HCT116 (cell line): ENCODE measurements at regions not wholly inside any gene's neighbourhood (a gene's known extent, or its start where the extent isn't known, plus 50 kb on each side); places are given as distances from the start of the nearest gene placed in this dataset.

Source experiments
- ATAC-seq: fragments of 200-7000 bp; cut with Tn5 transposase; 2 replicates; pipeline ENCODE4 v1.9.1; 2020; ENCODE audit warnings: mild to moderate bottlenecking, moderate library complexity
- BruUV-seq: library from RNA; stranded (reverse); fragments of 400-500 nt; replicated peaks from 2 replicates; lab custom pipeline; 2021; lab: Mats Ljungman, UMichigan
- CTCF ChIA-PET: fragments of 300-600 bp; sonication (Branson Sonifier 250); formaldehyde crosslinking; loops from one replicate; lab custom pipeline; 2021; ENCODE audit warnings: antibody characterized with exemption; lab: Charles Lee
- POLR2A ChIA-PET: fragments of 300-600, 350-600 bp; sonication (Branson Sonifier 250); formaldehyde crosslinking; loops from one replicate; lab custom pipeline; 2021; ENCODE audit warnings: antibody characterized with exemption; lab: Charles Lee
- RAD21 ChIA-PET, 2 experiments: fragments of 300-600 bp; sonication (Branson Sonifier 250); formaldehyde crosslinking; loops; one replicate each; lab custom pipeline; 2023; ENCODE audit warnings: low total read pairs in 2 of 2; ENCODE audit not compliant: uncharacterized antibody in 2 of 2, unreplicated experiment in 2 of 2, low non-redundant PET in 1 of 2; lab: Charles Lee
- DNase-seq: peaks from one replicate; pipeline ENCODE4 v3.0.0-alpha.2; 2010; ENCODE audit warnings: low read depth, low spot score
- H2AFZ ChIP-seq: fragments of 200-600 bp; shearing (Covaris generic), sonication (generic); 2 replicates; pipeline ENCODE4 v1.6.1; 2017; ENCODE audit warnings: low read depth, mixed run types, mixed read lengths, antibody characterized with exemption, low read length; ENCODE audit not compliant: poor library complexity, severe bottlenecking
- H3K27ac ChIP-seq: 2 replicates; pipeline ENCODE4 v1.5.1; 2012; ENCODE audit warnings: low read depth, low read length
- H3K27me3 ChIP-seq: fragments of 200-600 bp; sonication (generic); 2 replicates; pipeline ENCODE4 v1.6.1; 2016; ENCODE audit warnings: mixed run types, low read length, mixed read lengths; ENCODE audit not compliant: insufficient read depth
- H3K36me3 ChIP-seq, 2 experiments: fragments of 200-500 bp in 1 of 2; fragments of 200-600 bp in 1 of 2; sonication (Bioruptor generic) in 1 of 2; sonication (generic) in 1 of 2; 2 replicates each; pipeline versions ENCODE4 v1.5.1 to v1.6.1; 2014 to 2016; ENCODE audit warnings: low read length in 2 of 2, inconsistent platforms in 1 of 2, mixed read lengths in 1 of 2, mixed run types in 1 of 2; ENCODE audit not compliant: insufficient read depth in 2 of 2, control insufficient read depth in 1 of 2
- H3K4me1 ChIP-seq, 2 experiments: fragments of 200-600 bp in 1 of 2; sonication (generic) in 1 of 2; 2 replicates each; pipeline versions ENCODE4 v1.5.1 to v1.6.1; 2012 to 2017; ENCODE audit warnings: low read length in 2 of 2, inconsistent platforms in 1 of 2, mild to moderate bottlenecking in 1 of 2, mixed read lengths in 1 of 2, mixed run types in 1 of 2, moderate library complexity in 1 of 2; ENCODE audit not compliant: insufficient read depth in 2 of 2, control insufficient read depth in 1 of 2
- H3K4me2 ChIP-seq: fragments of 200-600 bp; sonication (generic); 2 replicates; pipeline ENCODE4 v1.6.1; 2017; ENCODE audit warnings: mixed run types, low read length, mixed read lengths
- H3K4me3 ChIP-seq, 2 experiments: fragments of 200-600 bp in 1 of 2; sonication (generic) in 1 of 2; replicated peaks in 1 of 2; 2 replicates each; pipeline ENCODE4 v1.5.1; 2011 to 2016; ENCODE audit warnings: low read length in 2 of 2, control low read depth in 1 of 2, low read depth in 1 of 2, mild to moderate bottlenecking in 1 of 2, mixed read lengths in 1 of 2, mixed run types in 1 of 2
- H3K79me2 ChIP-seq: fragments of 200-600 bp; sonication (generic); 2 replicates; pipeline ENCODE4 v1.6.1; 2017; ENCODE audit warnings: mild to moderate bottlenecking, mixed run types, low read length, moderate library complexity, mixed read lengths; ENCODE audit not compliant: insufficient read depth
- H3K9ac ChIP-seq: fragments of 200-600 bp; sonication (generic); 2 replicates; pipeline ENCODE4 v1.6.1; 2016; ENCODE audit warnings: low read length, mixed read lengths
- H3K9me2 ChIP-seq: fragments of 200-600 bp; sonication (generic), shearing (Covaris generic); 2 replicates; pipeline ENCODE4 v1.6.1; 2017; ENCODE audit warnings: mixed run types, mild to moderate bottlenecking, moderate library complexity; ENCODE audit not compliant: insufficient read depth
- H3K9me3 ChIP-seq, 2 experiments: fragments of 200-500 bp in 1 of 2; fragments of 200-600 bp in 1 of 2; sonication (Bioruptor generic) in 1 of 2; sonication (generic) in 1 of 2; 2 replicates each; pipeline ENCODE4 v1.6.1; 2014 to 2017; ENCODE audit warnings: low read length in 2 of 2, mixed read lengths in 2 of 2, inconsistent platforms in 1 of 2, low read depth in 1 of 2, mild to moderate bottlenecking in 1 of 2, mixed run types in 1 of 2, moderate library complexity in 1 of 2; ENCODE audit not compliant: control insufficient read depth in 1 of 2, insufficient read depth in 1 of 2
- H4K20me1 ChIP-seq: fragments of 200-600 bp; sonication (generic), shearing (Covaris generic); 2 replicates; pipeline ENCODE4 v1.6.1; 2017; ENCODE audit warnings: mixed run types, mild to moderate bottlenecking, moderate library complexity; ENCODE audit not compliant: insufficient read depth
- CBX3 ChIP-seq: IDR thresholded peaks from 2 replicates; pipeline ENCODE4 v1.6.1; 2012; ENCODE audit warnings: low read depth
- ELF1 ChIP-seq: IDR thresholded peaks from 2 replicates; pipeline ENCODE4 v1.6.1; 2012; ENCODE audit warnings: low read depth, borderline replicate concordance
- EZH2 ChIP-seq: fragments of 200-600 bp; sonication (generic); IDR thresholded peaks from 2 replicates; pipeline ENCODE4 v1.6.1; 2017; ENCODE audit warnings: antibody characterized with exemption, mixed run types
- EZH2phosphoT487 ChIP-seq: fragments of 200-600 bp; IDR thresholded peaks from 2 replicates; pipeline ENCODE4 v1.6.1; 2018; ENCODE audit warnings: antibody characterized with exemption, borderline replicate concordance
- FOSL1 ChIP-seq: IDR thresholded peaks from 2 replicates; pipeline ENCODE4 v1.6.1; 2012; ENCODE audit warnings: low read depth
- JUND ChIP-seq: IDR thresholded peaks from 2 replicates; pipeline ENCODE4 v1.6.1; 2012
- POLR2A ChIP-seq: IDR thresholded peaks from 2 replicates; pipeline ENCODE4 v1.7.0; 2011; ENCODE audit warnings: borderline replicate concordance; ENCODE audit not compliant: insufficient read depth, insufficient read length; ENCODE audit errors: extremely low read depth
- POLR2AphosphoS5 ChIP-seq: IDR thresholded peaks from 2 replicates; pipeline ENCODE4 v1.6.1; 2011; ENCODE audit warnings: mild to moderate bottlenecking, low read depth, low read length, moderate library complexity
- RAD21 ChIP-seq: IDR thresholded peaks from 2 replicates; pipeline ENCODE4 v1.6.1; 2012; ENCODE audit warnings: low read depth, mild to moderate bottlenecking
- SP1 ChIP-seq: IDR thresholded peaks from 2 replicates; pipeline ENCODE4 v1.6.1; 2012; ENCODE audit warnings: low read depth
- SRF ChIP-seq: IDR thresholded peaks from 2 replicates; pipeline ENCODE4 v1.6.1; 2012; ENCODE audit warnings: low read depth
- TCF7L2 ChIP-seq: IDR thresholded peaks from 2 replicates; pipeline ENCODE4 v1.7.0; 2011; ENCODE audit warnings: borderline replicate concordance, inconsistent platforms; ENCODE audit not compliant: insufficient read depth, insufficient read length; ENCODE audit errors: extremely low read depth
- YY1 ChIP-seq: IDR thresholded peaks from 2 replicates; pipeline ENCODE4 v1.6.1; 2011; ENCODE audit warnings: low read length, low read depth, moderate library complexity, mild to moderate bottlenecking; ENCODE audit not compliant: insufficient replicate concordance; ENCODE audit errors: extremely low read depth
- ZFX ChIP-seq: fragments of 450-650 bp; IDR thresholded peaks from 2 replicates; pipeline ENCODE4 v1.6.1; 2017
- intact Hi-C: fragments of 100-400 bp; cut with micrococcal nuclease; formaldehyde crosslinking; loops from 2 replicates; pipeline ENCODE4 v1.10.0; 2022
- TF ChIP-seq, protein P1 (sequence below): IDR thresholded peaks from 2 replicates; pipeline ENCODE4 v1.6.1; 2011; ENCODE audit warnings: mild to moderate bottlenecking, low read length, moderate library complexity; ENCODE audit not compliant: insufficient replicate concordance; ENCODE audit errors: extremely low read depth
- TF ChIP-seq, protein P2 (sequence below): IDR thresholded peaks from 2 replicates; pipeline ENCODE4 v1.6.1; 2012

DNA sequence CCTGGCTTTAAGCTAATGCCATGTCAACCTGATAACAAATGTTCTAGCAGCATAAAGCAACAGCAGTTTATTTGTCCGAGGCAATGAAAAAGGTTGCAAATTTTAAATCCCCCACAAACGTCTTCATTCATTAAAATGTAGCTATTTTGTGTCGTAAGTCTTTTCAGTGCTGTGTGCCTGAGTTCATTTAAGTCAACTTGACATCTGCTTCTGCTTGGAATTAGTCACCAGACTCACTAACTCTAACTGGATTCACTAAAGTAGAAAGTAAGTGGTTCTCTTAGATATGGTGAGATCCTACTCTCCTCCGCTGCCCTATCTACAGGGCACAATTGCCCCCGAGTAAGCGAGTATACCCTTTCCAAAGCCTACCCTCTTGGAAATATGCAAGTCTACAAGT is 118.4 kb upstream of the CHRM3 start (continued):
- no peak for TF ChIP-seq POLR2AphosphoS5
- TF ChIP-seq SRF, result no peak
- TF ChIP-seq FOSL1, result no peak
- TF ChIP-seq JUND, result no peak
- TF ChIP-seq POLR2A, result no peak
- no peak for TF ChIP-seq SP1

GRCh38 chr1:239263801-239264200 is 122.6 kb upstream of the CHRM3 start:
- H3K4me1 ChIP-seq, result no peaks in the 10 kb centered on the region
- H3K9ac ChIP-seq, result no peak overlapping the region
- H3K4me3 ChIP-seq, result no peak overlapping the region
- no peaks in the 10 kb centered on the region for H3K36me3 ChIP-seq
- ChIA-PET RAD21 (no interaction called here), POLR2A (no interaction called here), CTCF (no interaction called here)
- H3K79me2 ChIP-seq, result no peaks in the 10 kb centered on the region
- ATAC-seq (no peak), DNase-seq (no peak)
- no peaks in the 10 kb centered on the region for H3K27me3 ChIP-seq
- peaks cover 15 to 21% of the 10 kb centered on the region in 2 experiments; a peak in 2 of 4 replicates for H3K9me3 ChIP-seq
- no peak for TF ChIP-seq EZH2
- TF ChIP-seq, protein P1, sequence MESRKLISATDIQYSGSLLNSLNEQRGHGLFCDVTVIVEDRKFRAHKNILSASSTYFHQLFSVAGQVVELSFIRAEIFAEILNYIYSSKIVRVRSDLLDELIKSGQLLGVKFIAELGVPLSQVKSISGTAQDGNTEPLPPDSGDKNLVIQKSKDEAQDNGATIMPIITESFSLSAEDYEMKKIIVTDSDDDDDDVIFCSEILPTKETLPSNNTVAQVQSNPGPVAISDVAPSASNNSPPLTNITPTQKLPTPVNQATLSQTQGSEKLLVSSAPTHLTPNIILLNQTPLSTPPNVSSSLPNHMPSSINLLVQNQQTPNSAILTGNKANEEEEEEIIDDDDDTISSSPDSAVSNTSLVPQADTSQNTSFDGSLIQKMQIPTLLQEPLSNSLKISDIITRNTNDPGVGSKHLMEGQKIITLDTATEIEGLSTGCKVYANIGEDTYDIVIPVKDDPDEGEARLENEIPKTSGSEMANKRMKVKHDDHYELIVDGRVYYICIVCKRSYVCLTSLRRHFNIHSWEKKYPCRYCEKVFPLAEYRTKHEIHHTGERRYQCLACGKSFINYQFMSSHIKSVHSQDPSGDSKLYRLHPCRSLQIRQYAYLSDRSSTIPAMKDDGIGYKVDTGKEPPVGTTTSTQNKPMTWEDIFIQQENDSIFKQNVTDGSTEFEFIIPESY, result no peak
- no peak for TF ChIP-seq EZH2phosphoT487
- TF ChIP-seq TCF7L2, result no peak
- TF ChIP-seq, protein P2, sequence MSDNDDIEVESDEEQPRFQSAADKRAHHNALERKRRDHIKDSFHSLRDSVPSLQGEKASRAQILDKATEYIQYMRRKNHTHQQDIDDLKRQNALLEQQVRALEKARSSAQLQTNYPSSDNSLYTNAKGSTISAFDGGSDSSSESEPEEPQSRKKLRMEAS, result no peak
- TF ChIP-seq ZFX, result no peak
- no peak for TF ChIP-seq CBX3
- no peak for TF ChIP-seq ELF1
- TF ChIP-seq FOSL1, result no peak
- TF ChIP-seq RAD21, result no peak
- no peak for TF ChIP-seq YY1
- H3K27ac ChIP-seq, result no peak overlapping the region
- no peaks in the 10 kb centered on the region for H4K20me1 ChIP-seq
- no peak overlapping the region for H3K4me2 ChIP-seq
- intact Hi-C loops, result no loop called here
- no TSS peak for BruUV-seq
- no peaks in the 10 kb centered on the region for H3K9me2 ChIP-seq
- H2AFZ ChIP-seq, result no peak overlapping the region
